Chondrocyte (in vitro differentiated cells): ENCODE measurements at regions not wholly inside any gene's neighbourhood (a gene's known extent, or its start where the extent isn't known, plus 50 kb on each side); places are given as distances from the start of the nearest gene placed in this dataset.

Source experiments
- DNase-seq: peaks from one replicate; pipeline ENCODE4 v3.0.0; 2021; ENCODE audit warnings: mixed read lengths, low spot score
- H3K27ac Mint-ChIP-seq: one replicate; pipeline ENCODE4 v1.8.0; 2021; ENCODE audit warnings: mild to moderate bottlenecking, moderate library complexity, mixed read lengths; ENCODE audit not compliant: unreplicated experiment
- H3K27me3 Mint-ChIP-seq: 2 replicates; pipeline ENCODE4 v1.8.0; 2021; ENCODE audit warnings: low read depth, mixed read lengths
- H3K36me3 Mint-ChIP-seq: 2 replicates; pipeline ENCODE4 v1.8.0; 2021; ENCODE audit warnings: low read depth, mixed read lengths
- H3K4me1 Mint-ChIP-seq: 2 replicates; pipeline ENCODE4 v1.8.0; 2021; ENCODE audit warnings: low read depth, mild to moderate bottlenecking, mixed read lengths
- H3K4me3 Mint-ChIP-seq: one replicate; pipeline ENCODE4 v1.8.0; 2021; ENCODE audit warnings: mild to moderate bottlenecking, moderate library complexity, mixed read lengths; ENCODE audit not compliant: unreplicated experiment
- H3K9me3 Mint-ChIP-seq: 2 replicates; pipeline ENCODE4 v1.8.0; 2021; ENCODE audit warnings: low read depth, mixed read lengths
- CTCF ChIP-seq: fragments of 200-600 bp; sonication (generic); IDR thresholded peaks from 2 replicates; pipeline ENCODE4 v1.5.0; 2021; ENCODE audit warnings: antibody characterized with exemption, mild to moderate bottlenecking, moderate library complexity

GRCh38 chrX:38974542-38974941, 173.3 kb downstream of the MID1IP1 start:
- Mint-ChIP-seq H3K4me3 (no peak overlapping the region), H3K36me3 (no peaks in the 10 kb centered on the region), H3K9me3 (peaks cover 6% of the 10 kb centered on the region), H3K27ac (no peak overlapping the region), H3K27me3 (no peaks in the 10 kb centered on the region), H3K4me1 (peaks cover 2% of the 10 kb centered on the region)
- TF ChIP-seq CTCF = no peak
- no peak for DNase-seq

- Mint-ChIP-seq H3K27me3 (no peaks in the 10 kb centered on the region), H3K27ac (no peak overlapping the region), H3K4me3 (no peak overlapping the region), H3K9me3 (peaks cover 9% of the 10 kb centered on the region), H3K4me1 (peaks cover 2% of the 10 kb centered on the region), H3K36me3 (no peaks in the 10 kb centered on the region)
- no peak for TF ChIP-seq CTCF
- DNase-seq = no peak
These were observed 174.2 kb downstream of the MID1IP1 start for GRCh38 chrX:38975368-38975942.

- Mint-ChIP-seq H3K36me3 (no peaks in the 10 kb centered on the region), H3K4me3 (no peak overlapping the region), H3K9me3 (peaks cover 10% of the 10 kb centered on the region), H3K27ac (no peak overlapping the region), H3K27me3 (no peaks in the 10 kb centered on the region), H3K4me1 (no peaks in the 10 kb centered on the region)
- no peak for DNase-seq
- no peak for TF ChIP-seq CTCF
These were observed 181.1 kb downstream of the MID1IP1 start for GRCh38 chrX:38982370-38982769.

- no peak overlapping the region for H3K27ac Mint-ChIP-seq
- DNase-seq = no peak
- peaks cover 10% of the 10 kb centered on the region for H3K9me3 Mint-ChIP-seq
- no peaks in the 10 kb centered on the region for H3K4me1 Mint-ChIP-seq
- H3K36me3 Mint-ChIP-seq = no peaks in the 10 kb centered on the region
- TF ChIP-seq CTCF = no peak
- H3K27me3 Mint-ChIP-seq = no peaks in the 10 kb centered on the region
- H3K4me3 Mint-ChIP-seq = no peak overlapping the region
These were observed 181.6 kb downstream of the MID1IP1 start for GRCh38 chrX:38982843-38983242.

- no peaks in the 10 kb centered on the region for H3K4me1 Mint-ChIP-seq
- peaks cover 3% of the 10 kb centered on the region for H3K9me3 Mint-ChIP-seq
- TF ChIP-seq CTCF = peak; percentile 69
These were observed 184.1 kb downstream of the MID1IP1 start for GRCh38 chrX:38985375-38985774.

More at GRCh38 chrX:38985375-38985774, 184.1 kb downstream of the MID1IP1 start:
- H3K27ac Mint-ChIP-seq = no peak overlapping the region
- H3K27me3 Mint-ChIP-seq = no peaks in the 10 kb centered on the region
- no peaks in the 10 kb centered on the region for H3K36me3 Mint-ChIP-seq
- no peak for DNase-seq
- no peak overlapping the region for H3K4me3 Mint-ChIP-seq
